ENCODE measurements at regions not wholly inside any gene's neighbourhood (a gene's known extent, or its start where the extent isn't known, plus 50 kb on each side); places are given as distances from the start of the nearest gene placed in this dataset.
A peak's percentile ranks its signal among the peaks of the same experiment; 100 is the strongest.

GRCh38 chr2:57859755-57860154 is 186.9 kb upstream of the VRK2 start:
- FAIRE-seq, result peak; percentile 93

GRCh38 chr2:57862153-57862552 is 184.5 kb upstream of the VRK2 start:
- FAIRE-seq, result no peak

- FAIRE-seq, result no peak
Measured at GRCh38 chr2:57862727-57863126, 183.9 kb upstream of the VRK2 start.

- no peak for FAIRE-seq
Measured at GRCh38 chr2:57864926-57865325, 181.7 kb upstream of the VRK2 start.

DNA sequence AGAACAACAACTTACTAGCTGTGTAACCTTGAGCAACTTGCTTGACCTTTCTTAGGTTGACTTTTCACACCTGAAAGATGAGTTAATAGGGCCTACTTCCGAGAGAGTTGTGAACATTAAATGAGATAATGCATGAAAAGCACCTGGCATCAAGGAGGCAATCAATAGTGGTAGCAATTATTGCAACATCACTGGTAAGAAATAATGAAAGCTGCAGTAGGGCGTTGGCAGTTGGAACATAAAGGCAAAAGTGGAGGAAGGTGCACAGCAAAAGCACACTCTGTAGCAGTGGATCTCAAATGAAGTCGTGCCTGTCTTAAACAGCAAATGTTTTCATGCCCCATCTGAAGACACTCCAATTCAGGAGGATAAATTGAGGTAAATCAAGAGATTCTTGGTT is 178.9 kb upstream of the VRK2 start:
- FAIRE-seq, result no peak

- no peak for FAIRE-seq
Measured at GRCh38 chr2:57868619-57869139, 177.9 kb upstream of the VRK2 start.

GRCh38 chr2:57869758-57870344 is 176.8 kb upstream of the VRK2 start:
- no peak for FAIRE-seq

DNA sequence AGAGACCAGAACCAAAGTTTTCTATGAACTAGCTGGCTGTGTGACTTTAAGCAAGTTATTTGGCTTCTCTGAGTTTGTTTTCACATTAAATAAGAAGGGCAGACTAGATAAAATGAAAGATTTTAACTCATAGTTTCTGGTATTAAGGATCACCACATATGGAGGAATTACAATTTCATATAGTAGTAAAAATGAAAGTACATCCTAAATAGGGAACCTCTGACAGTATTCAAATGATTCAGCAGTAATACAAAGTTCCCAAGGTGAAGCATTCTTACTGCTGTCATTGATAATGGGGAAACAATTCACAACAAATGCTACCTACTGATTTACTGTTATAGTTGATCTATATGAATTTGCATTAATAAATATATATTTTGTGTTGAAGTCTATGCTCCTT is 170.3 kb upstream of the VRK2 start:
- FAIRE-seq, result no peak

GRCh38 chr2:57877811-57878170 is 168.8 kb upstream of the VRK2 start:
- no peak for FAIRE-seq

DNA sequence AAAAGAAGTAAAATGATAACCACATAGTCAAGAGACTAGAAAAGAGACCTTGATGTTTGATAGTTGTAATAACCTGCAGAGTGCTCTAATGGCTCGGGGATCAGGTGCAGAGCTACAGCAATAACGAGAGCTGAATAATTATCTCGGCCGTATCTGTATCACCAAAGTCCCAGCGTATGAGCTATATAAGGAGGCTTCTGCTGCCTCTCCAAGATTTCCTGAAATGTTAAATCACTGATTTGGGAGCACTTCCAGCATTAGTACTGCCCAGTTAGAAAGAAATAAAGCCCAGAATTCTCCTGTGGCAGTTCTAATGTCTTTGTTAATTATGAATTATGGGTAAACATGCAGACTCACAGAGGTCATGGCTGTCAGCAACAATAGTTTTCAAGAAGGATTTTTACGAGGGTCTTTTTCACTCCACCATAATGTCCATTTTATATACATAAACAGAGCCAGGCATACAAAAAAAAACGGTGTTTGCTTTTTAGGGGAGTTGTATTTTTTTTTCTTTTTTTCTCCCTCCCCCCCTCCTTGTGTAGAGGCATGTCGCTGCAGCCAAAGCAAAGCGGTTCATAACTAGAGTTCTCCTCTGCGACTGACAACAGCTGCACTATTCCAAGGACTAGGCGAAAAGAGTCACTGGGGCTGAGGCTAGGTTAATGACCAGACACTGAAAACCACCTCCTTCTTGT is 168.3 kb upstream of the VRK2 start:
- FAIRE-seq, result no peak

DNA sequence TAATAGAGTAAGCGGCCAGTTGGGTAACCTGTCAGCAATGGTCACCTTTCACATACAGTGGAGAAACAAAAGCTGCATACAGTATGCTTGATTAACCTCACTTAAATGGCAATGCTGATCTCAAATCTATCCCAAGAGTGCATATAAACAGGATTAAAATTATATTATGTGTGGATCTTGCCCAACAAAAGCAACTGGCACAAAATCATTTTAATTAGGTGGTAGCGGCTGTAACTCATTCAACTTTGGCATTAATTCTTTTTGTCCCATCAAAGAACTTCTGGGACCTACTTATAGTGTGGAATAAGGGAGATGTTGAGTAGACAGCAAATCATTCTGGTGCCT is 167.8 kb upstream of the VRK2 start:
- no peak for FAIRE-seq

DNA sequence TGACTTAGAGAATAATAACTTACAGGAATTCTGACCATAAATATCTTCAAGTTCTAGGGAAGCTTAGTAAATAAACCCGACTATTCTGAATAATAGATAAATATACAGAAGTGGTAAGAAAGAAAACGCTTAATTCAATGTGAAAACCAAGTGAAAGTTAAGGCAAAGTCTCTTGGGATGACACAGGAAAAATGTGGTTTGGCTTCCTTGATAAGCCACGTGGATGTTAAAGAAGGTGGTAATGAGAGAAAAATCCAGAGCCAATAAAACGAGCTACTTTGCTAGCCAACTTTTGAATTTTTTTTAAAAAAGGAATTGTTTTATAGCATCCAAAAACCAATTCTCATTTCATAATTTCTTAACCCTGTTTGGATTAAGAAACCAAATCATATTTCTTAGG is 166.2 kb upstream of the VRK2 start:
- FAIRE-seq, result no peak

DNA sequence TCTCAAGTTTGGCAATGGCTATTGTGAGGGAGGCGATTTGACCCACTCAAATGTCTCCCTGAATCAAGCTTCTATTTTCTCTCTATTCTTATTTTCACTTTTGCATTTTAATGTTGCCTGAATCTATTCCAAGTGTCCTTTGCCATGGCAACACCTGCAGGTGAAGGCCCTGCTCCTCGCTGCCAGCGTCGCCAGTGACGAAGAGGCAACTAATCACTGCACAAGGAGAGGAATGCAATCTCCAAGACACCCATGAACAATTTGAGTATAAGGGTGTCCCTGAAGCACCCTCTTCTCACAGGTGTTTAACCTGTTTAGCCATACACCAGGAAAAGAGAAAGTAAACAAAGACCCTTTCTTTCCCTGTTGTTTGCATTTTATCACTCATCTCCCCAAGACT is 165.6 kb upstream of the VRK2 start:
- FAIRE-seq, result no peak

- no peak for FAIRE-seq
Measured at GRCh38 chr2:57881998-57882888, 164.4 kb upstream of the VRK2 start.

DNA sequence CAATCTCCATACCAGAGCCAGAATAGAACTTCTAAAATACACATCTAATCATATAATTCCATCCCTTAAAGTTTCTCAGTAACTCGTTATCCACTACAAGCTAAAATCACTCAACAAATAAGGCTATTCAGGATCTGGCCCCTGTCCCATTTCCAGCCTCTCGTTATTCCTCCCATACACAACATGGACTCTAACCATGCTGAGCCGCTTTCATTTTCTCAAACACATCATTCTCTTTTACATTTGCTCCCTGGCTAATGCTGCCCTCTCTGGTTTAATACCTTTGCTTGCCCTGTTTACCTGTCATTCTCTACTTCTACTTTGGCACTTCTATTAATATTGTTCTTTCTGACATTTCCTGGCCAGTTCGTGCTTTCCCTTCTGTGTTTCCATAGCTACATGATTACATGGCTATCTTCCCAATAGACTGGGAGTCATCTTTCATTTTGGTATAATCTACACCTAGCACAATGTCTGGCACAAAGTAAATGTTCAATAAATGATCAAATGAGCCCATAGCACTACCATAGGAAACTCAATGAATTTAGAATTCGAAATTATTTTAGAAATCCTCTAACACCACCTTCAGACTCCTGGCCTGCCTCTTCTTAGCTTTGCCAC is 163.6 kb upstream of the VRK2 start:
- FAIRE-seq, result no peak

- no peak for FAIRE-seq
Measured at GRCh38 chr2:57884281-57884680, 162.3 kb upstream of the VRK2 start.

- no peak for FAIRE-seq
Measured at GRCh38 chr2:57885742-57886141, 160.9 kb upstream of the VRK2 start.

- FAIRE-seq, result no peak
Measured at GRCh38 chr2:57886161-57886786, 160.3 kb upstream of the VRK2 start.

DNA sequence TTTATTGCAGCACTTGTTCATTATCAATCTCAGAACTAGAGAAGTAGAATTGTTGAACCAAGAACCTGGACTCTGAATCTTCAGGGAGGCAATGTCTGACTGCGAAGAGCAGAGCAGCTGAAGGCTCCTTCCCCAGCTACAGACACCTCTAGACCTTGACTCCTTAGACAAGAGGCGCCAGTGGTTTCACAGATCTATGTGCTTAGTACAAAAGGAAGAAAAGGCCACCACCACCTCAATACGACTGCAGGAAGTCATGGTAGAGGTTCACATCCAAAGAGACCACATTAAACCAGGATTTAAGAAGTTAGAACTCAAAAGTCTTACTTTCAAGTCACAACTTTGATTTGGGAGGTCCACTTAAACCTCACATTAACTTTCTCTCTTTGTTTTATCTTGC is 158.1 kb upstream of the VRK2 start:
- FAIRE-seq, result no peak

GRCh38 chr2:57890464-57890863 is 156.1 kb upstream of the VRK2 start:
- no peak for FAIRE-seq

DNA sequence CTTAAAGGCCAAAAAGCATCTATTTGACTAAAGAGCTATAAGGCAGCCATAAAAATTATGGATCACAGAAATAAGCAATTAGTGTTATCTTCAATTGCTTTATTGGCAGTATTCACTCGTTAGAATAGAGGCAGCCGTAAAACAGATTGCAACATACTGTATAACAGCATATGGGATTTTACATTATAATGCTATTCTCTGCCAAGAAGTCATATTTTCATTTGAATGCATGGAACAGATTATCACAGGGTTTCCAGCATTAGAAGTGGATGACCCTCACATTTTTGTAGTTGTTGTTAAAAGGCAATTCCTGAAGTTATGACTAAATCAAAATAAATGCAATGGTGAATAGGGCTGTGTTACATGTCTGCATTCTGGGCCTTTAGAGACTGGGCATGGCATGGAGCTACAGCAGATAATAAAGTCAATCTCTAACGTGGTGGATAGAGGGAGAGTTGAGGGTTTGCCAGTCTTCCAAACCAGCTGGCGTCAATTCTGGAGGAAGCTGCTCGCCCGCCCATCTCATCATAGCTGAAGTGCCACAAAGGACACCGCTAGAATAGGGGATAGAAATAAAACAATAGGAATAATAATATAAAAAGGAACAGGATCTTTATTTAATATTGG is 155.4 kb upstream of the VRK2 start:
- no peak for FAIRE-seq

GRCh38 chr2:57892920-57893319 is 153.7 kb upstream of the VRK2 start:
- no peak for FAIRE-seq

DNA sequence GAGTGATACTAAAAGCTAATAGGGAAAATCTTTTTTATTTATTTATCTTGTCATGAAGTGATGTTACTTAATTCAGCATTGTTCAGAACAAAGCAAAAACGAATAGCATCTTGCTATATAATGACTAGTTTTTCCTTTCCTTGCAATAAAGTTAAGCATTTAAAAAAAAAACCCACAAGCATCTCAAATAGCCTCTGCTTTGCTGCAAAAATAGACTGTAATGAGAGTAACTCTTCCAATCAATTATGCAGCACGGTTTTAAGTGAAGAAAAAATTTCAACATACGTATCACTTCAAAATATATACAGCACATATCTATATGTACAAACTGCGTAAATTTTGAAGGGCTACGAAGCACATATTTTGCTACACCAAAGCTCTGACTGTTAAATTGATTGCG is 153.3 kb upstream of the VRK2 start:
- no peak for FAIRE-seq

All from TTC549 (cell line).